Stomach (tissue), 4 donors: ENCODE measurements at regions not wholly inside any gene's neighbourhood (a gene's known extent, or its start where the extent isn't known, plus 50 kb on each side); places are given as distances from the start of the nearest gene placed in this dataset.
"Not testable (repeated sequence)": the region's sequence is repeated elsewhere in the genome, so short reads cannot be mapped to it uniquely, and the experiment has no call there.

ENCODE experiments used
- POLR2A ChIP-seq, 4 donors: fragments of 450-650 bp; IDR thresholded peaks; one replicate each; pipeline ENCODE4 v1.6.1; 2016; ENCODE audit warnings: antibody characterized with exemption in 4 of 4, control low read depth in 2 of 4, mild to moderate bottlenecking in 1 of 4, moderate library complexity in 1 of 4
- POLR2AphosphoS5 ChIP-seq, 3 donors: sonication (generic); formaldehyde crosslinking; IDR thresholded peaks; one replicate each; pipeline ENCODE4 v1.6.1; 2016; ENCODE audit warnings: antibody characterized with exemption in 3 of 3
- TF ChIP-seq, protein P1 (sequence below), 7 experiments: fragments of 450-650 bp in 4 of 7; fragments of 200-600 bp in 3 of 7; sonication (generic) in 3 of 7; IDR thresholded peaks; one replicate each; pipeline ENCODE4 v1.5.1; 2016 to 2019; ENCODE audit warnings: antibody characterized with exemption in 7 of 7, control low read depth in 2 of 7, mild to moderate bottlenecking in 1 of 7

DNA sequence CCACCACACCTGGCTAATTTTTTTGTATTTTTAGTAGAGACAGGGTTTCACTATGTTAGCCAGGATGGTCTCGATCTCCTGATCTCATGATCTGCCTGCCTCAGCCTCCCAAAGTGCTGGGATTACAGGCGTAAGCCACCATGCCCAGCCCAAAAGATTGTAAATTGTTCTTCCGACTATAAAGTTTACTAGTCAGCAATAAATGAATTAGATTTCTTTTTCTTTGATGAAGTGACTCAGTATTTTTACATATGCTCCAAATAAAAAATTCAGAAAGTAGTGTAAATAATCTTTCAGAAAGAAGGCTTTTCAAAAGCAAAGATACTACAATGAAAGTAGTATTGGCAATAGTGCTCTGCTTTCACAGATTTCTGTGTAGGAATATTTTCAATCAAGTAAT lies 1680.9 kb downstream of the MRPL39 start:
- TF ChIP-seq, protein P1, sequence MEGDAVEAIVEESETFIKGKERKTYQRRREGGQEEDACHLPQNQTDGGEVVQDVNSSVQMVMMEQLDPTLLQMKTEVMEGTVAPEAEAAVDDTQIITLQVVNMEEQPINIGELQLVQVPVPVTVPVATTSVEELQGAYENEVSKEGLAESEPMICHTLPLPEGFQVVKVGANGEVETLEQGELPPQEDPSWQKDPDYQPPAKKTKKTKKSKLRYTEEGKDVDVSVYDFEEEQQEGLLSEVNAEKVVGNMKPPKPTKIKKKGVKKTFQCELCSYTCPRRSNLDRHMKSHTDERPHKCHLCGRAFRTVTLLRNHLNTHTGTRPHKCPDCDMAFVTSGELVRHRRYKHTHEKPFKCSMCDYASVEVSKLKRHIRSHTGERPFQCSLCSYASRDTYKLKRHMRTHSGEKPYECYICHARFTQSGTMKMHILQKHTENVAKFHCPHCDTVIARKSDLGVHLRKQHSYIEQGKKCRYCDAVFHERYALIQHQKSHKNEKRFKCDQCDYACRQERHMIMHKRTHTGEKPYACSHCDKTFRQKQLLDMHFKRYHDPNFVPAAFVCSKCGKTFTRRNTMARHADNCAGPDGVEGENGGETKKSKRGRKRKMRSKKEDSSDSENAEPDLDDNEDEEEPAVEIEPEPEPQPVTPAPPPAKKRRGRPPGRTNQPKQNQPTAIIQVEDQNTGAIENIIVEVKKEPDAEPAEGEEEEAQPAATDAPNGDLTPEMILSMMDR (IDR thresholded peaks at IDR 0.05), result not testable (repeated sequence)
- TF ChIP-seq POLR2A, POLR2AphosphoS5 (IDR thresholded peaks at IDR 0.05): not testable (repeated sequence)
